ENCODE measurements at regions not wholly inside any gene's neighbourhood (a gene's known extent, or its start where the extent isn't known, plus 50 kb on each side); places are given as distances from the start of the nearest gene placed in this dataset.

DNA sequence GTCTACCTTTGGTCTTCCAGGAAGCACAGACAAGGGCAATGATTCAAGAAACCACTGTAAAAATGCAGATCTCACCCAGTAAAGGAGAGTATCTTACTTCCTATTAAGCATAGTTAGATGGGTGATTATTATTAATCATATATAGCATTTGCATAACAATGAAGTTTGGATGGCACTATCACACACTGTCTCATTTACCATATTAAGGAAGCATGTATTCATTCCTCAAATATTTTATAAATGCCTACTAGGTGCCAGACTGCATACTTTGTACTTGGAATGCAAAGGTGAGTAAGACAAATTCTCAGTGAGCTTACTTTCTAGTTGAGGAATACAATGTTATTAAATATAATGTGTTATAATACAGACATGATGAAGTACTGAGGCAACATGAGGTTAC is 53.9 kb upstream of the SKAP2 start:
- H3K4me3 ChIP-seq (ENCODE audit: low read depth, low read length), result no peak overlapping the region
- DNase-seq (ENCODE audit: low read depth), result no peak

DNA sequence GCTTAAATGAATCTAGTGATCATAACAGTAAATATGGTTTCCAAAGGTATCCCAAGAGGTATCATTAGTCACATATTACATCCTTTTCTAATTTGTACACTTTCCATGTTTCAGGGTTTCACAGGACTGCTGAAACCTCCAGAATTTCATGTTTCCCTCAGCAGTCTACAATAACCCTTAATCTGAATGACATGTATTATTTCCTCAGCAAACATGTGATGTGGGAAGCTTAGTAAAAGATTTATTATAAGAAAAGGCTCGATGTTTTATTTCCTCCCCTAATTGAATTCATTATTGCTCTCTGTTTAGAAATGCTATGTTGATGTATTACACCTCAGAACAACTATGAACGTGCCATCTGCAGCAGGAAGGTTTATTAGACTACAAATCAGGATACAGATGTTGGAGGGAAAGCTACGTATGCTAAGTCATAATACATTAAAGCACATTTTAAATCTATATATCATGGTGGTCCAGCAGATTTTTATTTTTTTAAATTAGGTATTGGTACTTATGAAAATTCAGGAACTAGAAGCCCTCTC is 52.5 kb upstream of the SKAP2 start:
- no peak for DNase-seq (ENCODE audit: low read depth)
- H3K4me3 ChIP-seq (ENCODE audit: low read depth, low read length), result no peak overlapping the region

DNA sequence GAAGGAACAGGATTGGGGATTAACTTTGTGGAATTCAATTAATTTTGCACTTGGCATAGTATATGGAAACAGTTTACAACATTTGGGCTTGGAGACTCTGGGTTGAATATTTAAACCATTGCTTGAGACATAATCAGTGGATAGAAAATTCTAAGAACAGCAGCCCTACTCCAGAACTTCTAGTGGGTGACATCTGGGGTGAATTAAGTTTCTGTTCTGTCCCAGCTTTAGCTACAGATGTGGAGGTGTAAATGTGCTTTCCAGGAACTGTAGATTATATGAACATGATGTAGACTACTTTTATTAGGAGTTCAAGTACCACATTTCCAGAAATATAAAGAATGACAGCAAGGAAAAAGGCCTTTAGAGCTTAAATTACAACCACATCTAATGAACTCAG is 51.9 kb upstream of the SKAP2 start:
- H3K4me3 ChIP-seq (ENCODE audit: low read depth, low read length), result no peak overlapping the region

More for the DNA sequence above, 51.9 kb upstream of the SKAP2 start:
- no peak for DNase-seq (ENCODE audit: low read depth)
